RCC 7860 (cell line): ENCODE measurements at regions not wholly inside any gene's neighbourhood (a gene's known extent, or its start where the extent isn't known, plus 50 kb on each side); places are given as distances from the start of the nearest gene placed in this dataset.
"Not testable (repeated sequence)": the region's sequence is repeated elsewhere in the genome, so short reads cannot be mapped to it uniquely, and the experiment has no call there.

Experiments
- DNase-seq: peaks from one replicate; pipeline ENCODE4 v3.0.0-alpha.2; 2015; ENCODE audit warnings: low spot score
- FAIRE-seq: peaks from 2 replicates; lab custom pipeline; 2012; peaks lifted over from hg19 to GRCh38; lab: Jason Lieb, UNC

DNA sequence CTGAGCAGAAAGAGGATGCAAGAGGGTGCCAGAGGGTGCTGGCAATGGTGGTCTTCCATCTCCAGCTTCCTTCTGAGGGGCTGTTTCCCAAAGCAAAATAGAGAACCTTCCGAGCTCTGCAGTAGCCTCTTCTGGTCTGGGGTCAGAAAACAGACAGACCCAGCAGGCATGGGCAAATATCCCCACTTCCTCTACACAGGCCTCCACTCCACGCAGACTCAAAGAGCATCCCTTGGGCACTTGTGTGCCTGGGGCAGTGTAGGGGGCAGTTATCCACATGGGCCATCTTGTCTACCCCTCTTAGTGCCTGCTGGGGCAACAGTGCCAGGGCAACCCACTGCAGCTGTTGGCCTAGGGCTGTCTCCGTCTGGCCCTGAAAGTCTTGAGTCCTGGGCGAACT lies 231.9 kb downstream of the TTC8 start:
- DNase-seq (no peak), FAIRE-seq (no peak)

DNA sequence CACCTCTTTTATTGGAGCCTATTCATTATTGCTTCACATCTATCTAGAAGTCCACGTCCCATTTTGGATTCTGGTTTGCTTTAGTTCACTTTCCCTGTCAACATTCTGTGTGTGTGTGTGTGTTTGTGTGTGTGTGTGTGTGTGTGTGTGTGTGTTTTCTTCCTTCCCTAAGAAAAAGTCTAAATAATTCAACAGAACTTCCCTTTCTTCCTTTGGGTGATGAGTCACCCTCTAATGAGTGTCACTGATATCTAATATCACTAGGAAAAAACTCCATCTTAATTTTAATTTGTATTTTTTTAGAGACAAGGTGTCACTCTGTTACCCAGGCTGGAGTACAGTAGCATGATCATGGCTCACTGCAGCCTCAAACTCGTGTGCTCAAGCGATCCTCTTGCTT lies 234.2 kb downstream of the TTC8 start:
- DNase-seq (no peak), FAIRE-seq (no peak)

DNA sequence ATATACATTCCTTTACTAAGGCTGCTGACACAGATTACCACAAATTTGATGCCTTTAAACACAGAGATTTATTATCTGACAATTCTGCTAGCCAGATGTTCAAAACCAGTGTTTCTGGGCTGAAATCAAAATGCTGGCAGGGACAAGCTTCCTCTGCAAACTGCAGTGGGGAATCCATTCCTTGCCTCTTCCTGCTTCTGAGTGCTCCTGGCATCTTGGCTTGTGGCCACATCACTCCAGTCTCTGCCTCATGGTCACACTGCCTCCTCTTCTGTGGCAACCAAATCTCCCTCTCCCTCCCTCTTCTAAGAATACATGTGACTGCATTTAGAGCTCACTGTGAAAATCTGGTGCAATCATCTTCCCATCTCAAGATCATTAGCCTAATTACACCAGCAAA lies 235.7 kb downstream of the TTC8 start:
- no peak for DNase-seq
- FAIRE-seq = no peak

DNA sequence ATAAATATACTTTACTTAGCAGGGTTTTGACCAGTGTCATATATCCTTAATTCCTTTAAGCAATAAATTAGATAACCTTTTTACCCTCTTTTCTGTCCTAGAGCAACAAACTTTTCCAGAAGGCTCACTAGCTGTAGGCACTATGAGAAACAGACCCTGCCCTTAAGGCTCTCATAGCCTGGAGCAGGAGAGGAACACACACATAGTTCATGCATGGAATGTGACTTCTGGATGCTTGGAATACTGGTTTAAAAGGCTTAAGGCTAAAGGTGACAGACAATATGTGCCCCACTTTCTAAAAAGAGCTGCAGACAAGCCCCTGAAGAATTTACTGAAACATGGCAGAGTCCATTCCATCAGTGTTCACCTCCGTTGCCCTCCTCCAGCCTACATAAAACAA lies 237.2 kb downstream of the TTC8 start:
- no peak for FAIRE-seq

DNA sequence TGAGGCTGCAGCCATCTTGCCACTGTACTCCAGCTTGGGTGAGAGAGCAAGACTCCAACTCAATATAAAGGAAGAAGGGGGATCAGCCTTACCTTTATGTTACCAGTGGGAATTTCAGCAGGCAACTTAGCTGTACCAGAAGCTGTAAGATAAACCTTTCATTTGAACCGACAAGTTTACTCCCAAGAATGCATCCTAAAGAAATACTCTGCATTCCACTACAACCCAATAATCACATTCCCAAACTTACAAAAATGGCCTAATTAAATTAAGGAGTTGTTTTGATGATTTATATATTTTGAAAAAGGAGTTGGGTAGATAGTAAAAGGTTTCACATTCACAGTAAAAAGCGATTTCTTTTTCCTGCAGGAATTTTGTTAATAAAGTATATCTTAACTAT lies 241.4 kb downstream of the TTC8 start:
- no peak for DNase-seq
- no peak for FAIRE-seq

More for the DNA sequence above, 237.2 kb downstream of the TTC8 start:
- no peak for DNase-seq

DNA sequence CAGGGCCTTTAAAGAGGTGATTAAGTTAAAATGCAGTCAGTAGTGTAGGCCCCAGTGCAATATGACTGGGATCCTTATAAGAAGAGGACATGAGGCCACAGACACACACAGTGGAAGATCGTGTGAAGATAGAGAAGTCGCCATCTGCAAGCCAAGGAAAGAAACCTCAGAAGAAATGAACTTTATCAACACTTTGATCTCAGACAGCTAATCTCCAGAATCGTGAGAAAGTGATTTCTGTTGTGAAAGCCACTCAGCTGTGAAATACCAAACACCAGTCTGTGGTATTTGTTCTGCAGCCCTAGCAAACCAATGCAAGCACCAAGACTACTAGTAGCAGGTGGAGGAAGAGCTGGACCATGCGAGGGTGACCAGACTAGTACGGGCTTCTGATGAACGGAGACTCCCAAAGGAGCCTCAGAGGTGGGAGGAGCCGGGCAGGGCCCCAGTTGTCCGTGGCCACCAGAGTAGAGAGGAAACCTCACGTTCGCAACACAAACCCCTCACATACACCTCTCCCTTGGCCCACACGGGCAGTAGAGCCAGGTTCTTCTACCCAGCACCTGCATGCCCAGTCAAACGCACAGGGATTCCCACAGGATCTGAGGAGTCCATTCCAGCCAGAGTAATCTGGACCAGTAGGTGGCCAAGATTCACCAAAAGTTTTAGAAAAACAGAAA lies 243.0 kb downstream of the TTC8 start:
- no peak for FAIRE-seq

DNA sequence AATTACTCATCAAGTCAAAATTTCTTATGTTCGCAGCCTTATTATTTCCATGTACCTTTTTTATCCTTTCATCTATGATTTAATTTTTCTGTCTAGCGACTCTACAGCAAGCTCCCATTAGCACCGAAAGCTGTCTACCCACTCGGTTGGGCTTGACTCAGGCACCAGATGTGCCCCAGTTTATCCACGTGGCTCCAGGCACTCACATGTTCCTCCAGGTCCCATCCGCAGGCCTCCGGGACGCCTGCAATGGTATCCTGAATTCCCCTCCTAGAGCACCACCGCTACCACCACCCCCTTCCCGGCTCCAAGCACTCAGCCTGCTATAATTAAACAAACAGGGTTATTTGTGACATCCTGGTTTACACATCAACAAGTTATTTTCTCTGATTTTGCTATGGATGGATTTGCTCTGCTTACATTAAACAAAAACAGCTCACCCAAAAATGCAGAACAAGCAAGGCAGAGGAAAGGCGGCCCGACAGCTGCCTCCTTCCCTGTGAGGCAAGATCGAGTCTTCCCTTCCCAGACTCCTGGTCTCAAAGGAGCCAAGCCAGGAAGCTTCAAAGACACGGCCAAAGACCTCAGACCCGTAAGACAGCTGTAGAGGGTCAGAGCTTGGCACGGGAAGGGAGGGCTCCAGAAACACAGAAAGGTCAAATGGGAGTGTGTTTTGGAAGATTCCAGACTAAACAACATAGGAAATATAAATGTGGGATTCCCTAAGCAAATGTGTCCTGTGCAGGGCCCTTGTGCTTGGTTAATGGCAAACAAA lies 253.8 kb downstream of the TTC8 start:
- no peak for FAIRE-seq
- no peak for DNase-seq

More for the DNA sequence above, 243.0 kb downstream of the TTC8 start:
- no peak for DNase-seq

DNA sequence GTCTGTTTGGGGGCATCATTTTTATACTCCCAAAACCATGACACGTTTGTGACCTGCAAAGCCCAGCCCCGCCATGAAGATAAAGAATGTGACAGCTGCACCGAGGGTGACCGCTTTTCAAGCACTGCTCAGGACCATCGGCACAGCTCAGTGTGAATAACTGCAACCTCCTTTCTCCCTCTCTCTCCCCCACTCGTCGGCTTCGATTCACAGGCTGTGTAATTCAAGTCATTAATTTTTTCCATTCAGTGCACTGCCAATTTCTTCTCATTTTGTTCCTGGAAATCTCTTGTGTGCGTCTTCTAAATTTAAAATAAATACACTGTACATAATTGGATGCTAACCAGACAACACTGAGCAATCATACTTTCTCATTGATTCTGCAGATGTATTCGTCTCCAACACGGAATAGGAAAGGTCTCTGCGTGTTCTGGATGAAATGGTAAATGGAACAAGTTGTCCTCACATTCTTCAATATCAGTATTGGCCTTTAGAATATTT lies 260.8 kb downstream of the TTC8 start:
- no peak for DNase-seq
- no peak for FAIRE-seq

DNA sequence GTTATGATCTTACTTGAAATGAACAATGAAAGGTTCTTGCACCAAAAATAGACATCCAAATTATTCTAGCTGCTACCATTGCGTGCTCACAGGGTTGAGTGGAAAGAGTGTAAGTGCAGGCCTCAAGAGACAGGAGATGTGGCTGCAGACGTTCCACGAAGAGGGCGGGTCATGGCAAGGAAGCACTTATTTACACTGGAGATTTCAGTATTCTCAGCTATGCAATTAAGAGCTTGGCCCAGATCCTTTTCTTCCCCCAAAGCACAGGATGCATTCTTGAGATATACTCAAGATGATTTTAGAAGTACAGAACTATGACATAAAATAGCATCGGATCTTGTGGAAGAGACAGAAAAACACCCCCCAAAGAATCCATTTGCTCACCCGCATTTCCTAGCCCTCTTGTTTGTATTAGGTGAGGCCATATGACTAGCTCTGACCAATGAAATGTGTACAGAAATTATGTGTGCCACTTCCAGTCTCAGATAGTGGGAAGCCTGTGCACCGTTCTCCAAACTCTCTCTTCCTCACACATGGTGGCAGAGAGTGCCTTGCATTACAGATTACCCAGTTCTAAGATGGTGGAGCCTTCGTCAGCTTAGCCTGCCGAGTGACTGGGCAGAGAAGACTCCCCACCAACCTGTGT lies 261.4 kb downstream of the TTC8 start:
- DNase-seq = no peak
- FAIRE-seq = no peak

DNA sequence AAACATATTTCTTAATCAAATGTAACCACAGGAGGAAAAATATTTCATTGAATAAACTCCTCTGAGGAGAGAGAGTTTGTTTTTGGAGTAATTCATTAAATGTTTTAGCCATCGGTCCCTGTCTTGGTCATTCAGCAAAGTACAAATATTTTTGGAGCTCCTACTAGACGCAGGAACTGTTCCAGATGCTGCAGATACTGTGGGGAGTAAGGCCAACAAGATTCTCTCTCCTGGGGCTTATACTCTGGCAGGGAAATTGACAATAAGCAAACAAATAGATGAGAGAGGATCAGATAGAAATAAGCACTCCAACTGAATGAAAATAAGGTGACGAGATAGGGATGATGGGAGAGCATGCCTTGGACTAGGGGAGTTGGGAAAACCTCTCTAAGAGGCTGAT lies 264.1 kb downstream of the TTC8 start:
- FAIRE-seq (no peak), DNase-seq (no peak)

DNA sequence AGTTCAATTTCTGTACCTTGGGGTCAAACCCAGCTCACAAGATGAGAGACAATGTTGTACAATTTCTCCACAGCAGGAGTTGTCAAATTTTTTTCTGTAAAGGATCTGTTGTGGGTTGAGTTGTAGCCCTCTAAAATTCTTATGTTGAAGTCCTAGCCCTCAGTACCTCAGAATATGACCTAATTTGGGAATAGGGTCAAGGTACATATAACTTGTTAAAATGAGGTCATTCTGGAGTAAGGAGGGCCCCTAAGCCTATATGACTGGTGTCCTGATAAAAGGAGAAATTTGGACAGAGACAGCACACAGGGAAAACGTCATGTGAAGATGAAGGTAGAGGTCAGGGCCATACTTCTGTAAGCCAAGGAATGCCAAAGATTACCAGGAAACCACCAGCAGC lies 264.9 kb downstream of the TTC8 start:
- DNase-seq (no peak), FAIRE-seq (no peak)

DNA sequence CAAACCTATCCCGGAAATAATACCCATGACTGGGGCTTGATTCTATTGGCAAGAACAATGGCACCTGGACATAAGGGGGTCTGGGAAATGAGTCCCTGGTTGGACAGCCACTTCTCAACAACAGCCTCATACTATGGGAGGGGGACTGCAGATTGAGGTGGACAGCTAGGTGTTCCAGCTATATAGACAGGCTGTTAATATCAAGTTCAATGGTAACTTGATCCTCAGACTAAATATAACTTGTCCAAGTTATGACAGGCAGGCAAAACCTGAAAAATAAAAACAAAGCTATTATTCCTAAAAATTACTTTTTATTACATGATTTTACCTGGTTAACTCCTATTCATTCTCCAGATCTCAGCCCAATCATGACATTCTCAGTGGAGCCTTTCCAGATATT lies 267.3 kb downstream of the TTC8 start:
- DNase-seq (no peak), FAIRE-seq (no peak)

DNA sequence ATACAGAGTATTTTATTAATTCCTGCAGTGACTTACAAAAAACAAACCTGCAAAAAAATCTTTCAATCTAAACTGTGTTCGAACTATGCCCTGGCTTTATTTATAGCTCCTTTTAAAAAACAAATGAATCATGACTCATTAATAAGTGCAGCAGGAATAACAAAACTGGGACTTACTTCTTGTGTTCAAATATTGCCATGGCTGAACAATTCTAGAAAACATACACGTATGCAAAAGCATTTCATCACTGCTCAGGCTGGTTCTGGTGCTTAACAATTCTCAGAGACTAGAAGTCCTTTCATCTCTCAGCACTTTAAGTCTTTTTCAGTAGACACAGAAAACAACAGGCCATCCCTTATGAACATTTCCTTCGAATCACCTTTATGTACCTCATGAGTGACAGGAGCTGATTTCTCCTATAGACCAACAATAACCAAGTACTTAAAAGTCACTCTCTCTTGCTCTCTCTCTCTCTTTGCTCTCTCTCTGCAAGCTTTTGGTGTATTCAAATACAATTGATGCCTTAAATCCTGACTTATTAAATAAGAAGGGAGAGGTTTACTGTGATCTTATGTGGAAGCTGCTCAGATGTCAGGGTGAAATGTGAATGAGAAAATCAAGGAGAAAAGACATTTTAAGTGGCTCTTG lies 268.8 kb downstream of the TTC8 start:
- no peak for DNase-seq
- FAIRE-seq = no peak

DNA sequence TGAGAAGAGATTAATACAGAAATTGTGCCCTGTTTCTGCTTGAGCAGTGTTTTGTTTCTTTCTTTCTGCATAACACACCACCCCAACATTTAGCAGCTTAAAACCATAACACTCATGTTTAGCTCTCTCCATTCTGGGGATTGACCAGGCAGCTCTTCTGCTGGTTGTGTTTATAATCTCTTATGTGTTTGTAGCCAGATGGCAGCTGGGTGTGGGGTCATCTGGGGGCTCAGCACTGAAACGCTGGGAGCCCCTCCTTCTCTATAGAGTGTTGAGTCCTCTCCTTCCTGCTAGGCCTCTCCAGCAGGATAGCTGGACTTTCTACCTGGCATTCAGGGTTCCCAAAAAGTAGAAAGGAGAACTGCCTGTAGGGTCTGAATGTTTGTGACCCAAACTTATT lies 270.6 kb downstream of the TTC8 start:
- FAIRE-seq (no peak), DNase-seq (no peak)

DNA sequence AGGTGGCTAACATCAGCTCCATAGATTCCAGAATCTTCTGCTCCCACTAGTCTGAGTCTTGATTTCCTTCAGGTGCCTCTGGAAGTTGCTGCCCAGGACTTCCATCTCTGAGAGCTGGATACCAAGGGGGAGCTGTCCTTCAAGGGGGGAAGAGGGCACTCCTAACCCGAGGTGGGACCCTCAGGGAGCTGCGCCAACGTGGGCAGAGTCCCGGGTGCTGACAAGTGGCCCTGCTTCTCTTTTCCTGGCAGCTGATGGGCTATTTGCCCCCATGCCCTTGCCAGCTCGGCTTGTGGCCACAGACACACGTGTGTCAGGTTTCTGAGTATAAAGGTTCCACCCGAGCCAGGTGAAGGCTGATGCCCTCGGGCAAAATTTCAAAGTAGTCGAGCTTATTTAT lies 272.5 kb downstream of the TTC8 start:
- FAIRE-seq = no peak
- no peak for DNase-seq

DNA sequence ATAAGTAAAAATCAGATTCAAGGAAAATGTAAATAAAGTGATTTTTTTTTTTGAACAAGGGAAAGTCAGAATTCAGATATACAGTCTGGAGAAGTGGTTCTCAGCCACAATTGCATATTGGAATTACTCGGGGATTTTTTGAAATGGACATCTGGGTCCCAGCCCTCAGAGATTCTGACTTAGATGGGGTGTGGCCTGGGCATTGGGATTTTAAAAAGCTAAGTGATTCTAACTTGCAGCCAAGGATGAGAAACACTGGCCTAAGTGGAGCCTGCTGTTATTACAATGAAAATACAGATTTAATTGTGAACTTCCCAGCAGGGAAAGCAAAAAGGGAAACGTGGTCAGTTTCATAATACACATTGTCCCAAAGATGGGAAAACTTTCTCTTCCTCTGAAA lies 273.8 kb downstream of the TTC8 start:
- no peak for FAIRE-seq
- no peak for DNase-seq

DNA sequence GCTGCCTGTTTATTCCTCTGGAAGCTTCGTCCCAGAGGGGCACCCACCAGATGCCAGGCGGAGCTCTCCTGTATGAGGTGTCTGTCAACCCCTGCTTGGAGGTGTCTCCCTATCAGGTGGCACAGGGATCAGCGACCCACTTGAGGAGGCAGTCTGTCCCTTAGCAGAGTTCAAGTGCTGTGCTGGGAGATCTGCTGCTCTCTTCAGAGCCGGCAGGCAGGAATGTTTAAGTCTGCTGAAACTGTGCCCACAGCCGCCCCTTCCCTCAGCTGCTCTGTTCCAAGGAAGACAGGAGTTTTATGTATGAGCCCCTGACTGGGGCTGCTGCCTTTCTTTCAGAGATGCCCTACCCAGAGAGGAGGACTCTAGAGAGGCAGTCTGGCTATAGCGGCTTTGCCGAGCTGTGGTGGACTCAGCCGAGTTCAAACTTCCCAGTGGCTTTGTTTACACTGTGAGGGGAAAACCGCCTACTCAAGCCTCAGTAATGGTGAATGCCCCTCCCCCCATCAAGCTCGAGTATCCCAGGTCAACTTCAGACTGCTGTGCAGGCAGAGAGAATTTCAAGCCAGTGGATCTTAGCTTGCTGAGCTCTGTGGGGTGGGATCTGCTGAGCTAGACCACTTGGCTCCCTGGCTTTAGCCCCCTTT lies 279.8 kb downstream of the TTC8 start:
- FAIRE-seq = not testable (repeated sequence)

DNA sequence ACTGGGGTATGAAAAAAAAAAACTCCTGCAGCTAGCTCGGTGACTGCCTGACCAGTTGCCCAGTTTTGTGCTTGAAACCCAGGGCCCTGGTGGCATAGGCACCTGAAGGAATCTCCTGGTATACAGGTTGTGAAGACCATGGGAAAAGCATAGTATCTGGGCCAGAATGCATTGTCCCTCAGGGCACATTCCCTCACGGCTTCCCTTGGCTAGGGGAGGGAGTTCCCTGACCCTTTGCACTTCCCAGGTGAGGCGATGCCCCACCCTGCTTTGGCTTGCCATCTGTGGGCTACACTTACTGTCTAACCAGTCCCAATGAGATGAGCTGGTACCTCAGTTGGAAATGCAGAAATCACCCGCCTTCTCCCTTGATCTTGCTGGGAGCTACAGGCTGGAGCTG lies 280.4 kb downstream of the TTC8 start:
- not testable (repeated sequence) for FAIRE-seq, DNase-seq

More for the DNA sequence above, 279.8 kb downstream of the TTC8 start:
- DNase-seq = not testable (repeated sequence)
